Panc1 (cell line): ENCODE measurements at regions not wholly inside any gene's neighbourhood (a gene's known extent, or its start where the extent isn't known, plus 50 kb on each side); places are given as distances from the start of the nearest gene placed in this dataset.

Experiments
- POLR2AphosphoS5 ChIP-seq: IDR thresholded peaks from 2 replicates; pipeline ENCODE4 v1.6.1; 2012; ENCODE audit warnings: mild to moderate bottlenecking, low read depth, low read length, moderate library complexity
- SIN3A ChIP-seq: IDR thresholded peaks from 2 replicates; pipeline ENCODE4 v1.6.1; 2012; ENCODE audit warnings: low read depth, mild to moderate bottlenecking, low read length, moderate library complexity, borderline replicate concordance; ENCODE audit not compliant: insufficient read depth
- TCF7L2 ChIP-seq: IDR thresholded peaks from 2 replicates; pipeline ENCODE4 v1.6.1; 2011; ENCODE audit warnings: mild to moderate bottlenecking, low read depth, low read length, inconsistent platforms
- TF ChIP-seq, protein P1 (sequence below), 2 experiments: IDR thresholded peaks; 2 replicates each; pipeline ENCODE4 v1.6.1; 2011 to 2012; ENCODE audit warnings: low read depth in 2 of 2, control low read depth in 1 of 2, low read length in 1 of 2, mild to moderate bottlenecking in 1 of 2, moderate library complexity in 1 of 2; ENCODE audit not compliant: insufficient read depth in 1 of 2
- TF ChIP-seq, protein P2 (sequence below): fragments of 450-650 bp; IDR thresholded peaks from 2 replicates; pipeline ENCODE4 v1.5.1; 2017; ENCODE audit warnings: mild to moderate bottlenecking

DNA sequence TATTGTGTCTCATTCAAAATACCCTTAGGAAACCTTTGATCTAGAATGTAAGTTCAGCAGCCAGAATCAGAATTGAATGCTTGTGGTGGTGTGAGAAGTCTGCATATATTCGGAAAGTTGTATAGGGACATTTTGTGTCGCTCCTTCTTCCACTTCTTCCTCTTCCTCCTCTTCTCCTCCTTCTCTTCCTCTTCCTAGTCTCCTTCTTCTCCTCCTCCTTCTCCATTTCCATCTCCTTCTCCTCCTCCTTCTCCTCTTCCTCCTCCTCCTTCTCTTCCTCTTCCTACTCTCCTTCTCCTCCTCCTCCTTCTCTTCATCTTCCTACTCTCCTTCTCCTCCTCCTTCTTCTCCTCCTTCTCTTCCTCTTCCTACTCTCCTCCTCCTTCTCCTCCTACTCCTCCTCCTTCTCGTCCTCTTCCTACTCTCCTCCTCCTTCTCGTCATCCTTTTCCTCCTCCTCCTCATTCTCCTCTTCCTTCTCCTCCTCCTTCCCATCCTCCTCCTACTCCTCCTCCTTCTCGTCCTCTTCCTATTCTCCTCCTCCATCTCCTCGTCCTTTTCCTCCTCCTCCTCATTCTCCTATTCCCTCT, 749.3 kb upstream of the GOLIM4 start:
- TF ChIP-seq, protein P1, sequence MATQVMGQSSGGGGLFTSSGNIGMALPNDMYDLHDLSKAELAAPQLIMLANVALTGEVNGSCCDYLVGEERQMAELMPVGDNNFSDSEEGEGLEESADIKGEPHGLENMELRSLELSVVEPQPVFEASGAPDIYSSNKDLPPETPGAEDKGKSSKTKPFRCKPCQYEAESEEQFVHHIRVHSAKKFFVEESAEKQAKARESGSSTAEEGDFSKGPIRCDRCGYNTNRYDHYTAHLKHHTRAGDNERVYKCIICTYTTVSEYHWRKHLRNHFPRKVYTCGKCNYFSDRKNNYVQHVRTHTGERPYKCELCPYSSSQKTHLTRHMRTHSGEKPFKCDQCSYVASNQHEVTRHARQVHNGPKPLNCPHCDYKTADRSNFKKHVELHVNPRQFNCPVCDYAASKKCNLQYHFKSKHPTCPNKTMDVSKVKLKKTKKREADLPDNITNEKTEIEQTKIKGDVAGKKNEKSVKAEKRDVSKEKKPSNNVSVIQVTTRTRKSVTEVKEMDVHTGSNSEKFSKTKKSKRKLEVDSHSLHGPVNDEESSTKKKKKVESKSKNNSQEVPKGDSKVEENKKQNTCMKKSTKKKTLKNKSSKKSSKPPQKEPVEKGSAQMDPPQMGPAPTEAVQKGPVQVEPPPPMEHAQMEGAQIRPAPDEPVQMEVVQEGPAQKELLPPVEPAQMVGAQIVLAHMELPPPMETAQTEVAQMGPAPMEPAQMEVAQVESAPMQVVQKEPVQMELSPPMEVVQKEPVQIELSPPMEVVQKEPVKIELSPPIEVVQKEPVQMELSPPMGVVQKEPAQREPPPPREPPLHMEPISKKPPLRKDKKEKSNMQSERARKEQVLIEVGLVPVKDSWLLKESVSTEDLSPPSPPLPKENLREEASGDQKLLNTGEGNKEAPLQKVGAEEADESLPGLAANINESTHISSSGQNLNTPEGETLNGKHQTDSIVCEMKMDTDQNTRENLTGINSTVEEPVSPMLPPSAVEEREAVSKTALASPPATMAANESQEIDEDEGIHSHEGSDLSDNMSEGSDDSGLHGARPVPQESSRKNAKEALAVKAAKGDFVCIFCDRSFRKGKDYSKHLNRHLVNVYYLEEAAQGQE (IDR thresholded peaks at IDR 0.05; ENCODE audit: insufficient read depth in 1 of 2, low read depth in 2 of 2, low read length in 1 of 2) = no peak
- TF ChIP-seq, protein P2, sequence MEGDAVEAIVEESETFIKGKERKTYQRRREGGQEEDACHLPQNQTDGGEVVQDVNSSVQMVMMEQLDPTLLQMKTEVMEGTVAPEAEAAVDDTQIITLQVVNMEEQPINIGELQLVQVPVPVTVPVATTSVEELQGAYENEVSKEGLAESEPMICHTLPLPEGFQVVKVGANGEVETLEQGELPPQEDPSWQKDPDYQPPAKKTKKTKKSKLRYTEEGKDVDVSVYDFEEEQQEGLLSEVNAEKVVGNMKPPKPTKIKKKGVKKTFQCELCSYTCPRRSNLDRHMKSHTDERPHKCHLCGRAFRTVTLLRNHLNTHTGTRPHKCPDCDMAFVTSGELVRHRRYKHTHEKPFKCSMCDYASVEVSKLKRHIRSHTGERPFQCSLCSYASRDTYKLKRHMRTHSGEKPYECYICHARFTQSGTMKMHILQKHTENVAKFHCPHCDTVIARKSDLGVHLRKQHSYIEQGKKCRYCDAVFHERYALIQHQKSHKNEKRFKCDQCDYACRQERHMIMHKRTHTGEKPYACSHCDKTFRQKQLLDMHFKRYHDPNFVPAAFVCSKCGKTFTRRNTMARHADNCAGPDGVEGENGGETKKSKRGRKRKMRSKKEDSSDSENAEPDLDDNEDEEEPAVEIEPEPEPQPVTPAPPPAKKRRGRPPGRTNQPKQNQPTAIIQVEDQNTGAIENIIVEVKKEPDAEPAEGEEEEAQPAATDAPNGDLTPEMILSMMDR = no peak
- no peak for TF ChIP-seq SIN3A
- TF ChIP-seq POLR2AphosphoS5 = no peak
- no peak for TF ChIP-seq TCF7L2
